ENCODE measurements at regions not wholly inside any gene's neighbourhood (a gene's known extent, or its start where the extent isn't known, plus 50 kb on each side); places are given as distances from the start of the nearest gene placed in this dataset.

GRCh38 chr16:49128740-49129139 is 152.9 kb downstream of the CBLN1 start:
- DNase-seq (ENCODE audit: low read depth) = no peak

- DNase-seq (ENCODE audit: low read depth) = peak; percentile 4
Measured at GRCh38 chr16:49127103-49127502, 154.5 kb downstream of the CBLN1 start.

- DNase-seq (ENCODE audit: low read depth) = no peak
Measured at GRCh38 chr16:49121636-49122035, 160.0 kb downstream of the CBLN1 start.

GRCh38 chr16:49120631-49121030 is 161.0 kb downstream of the CBLN1 start:
- peak; percentile 46 for DNase-seq (ENCODE audit: low read depth)

GRCh38 chr16:49116873-49117272 is 164.8 kb downstream of the CBLN1 start:
- DNase-seq (ENCODE audit: low read depth) = peak; percentile 10

GRCh38 chr16:49115956-49116355 is 165.7 kb downstream of the CBLN1 start:
- no peak for DNase-seq (ENCODE audit: low read depth)

- no peak for DNase-seq (ENCODE audit: low read depth)
Measured at GRCh38 chr16:49112754-49113153, 168.9 kb downstream of the CBLN1 start.

- DNase-seq (ENCODE audit: low read depth) = no peak
Measured at GRCh38 chr16:49111351-49111750, 170.3 kb downstream of the CBLN1 start.

- no peak for DNase-seq (ENCODE audit: low read depth)
Measured at GRCh38 chr16:49108611-49109010, 173.0 kb downstream of the CBLN1 start.

GRCh38 chr16:49103298-49103697 is 178.3 kb downstream of the CBLN1 start:
- DNase-seq (ENCODE audit: low read depth) = no peak

GRCh38 chr16:49101997-49102396 is 179.6 kb downstream of the CBLN1 start:
- no peak for DNase-seq (ENCODE audit: low read depth)

GRCh38 chr16:49100366-49100765 is 181.3 kb downstream of the CBLN1 start:
- DNase-seq (ENCODE audit: low read depth) = no peak

- no peak for DNase-seq (ENCODE audit: low read depth)
Measured at GRCh38 chr16:49097964-49098363, 183.7 kb downstream of the CBLN1 start.

- DNase-seq (ENCODE audit: low read depth) = no peak
Measured at GRCh38 chr16:49096176-49096945, 185.3 kb downstream of the CBLN1 start.

- no peak for DNase-seq (ENCODE audit: low read depth)
Measured at GRCh38 chr16:49095539-49095938, 186.1 kb downstream of the CBLN1 start.

- DNase-seq (ENCODE audit: low read depth) = no peak
Measured at GRCh38 chr16:49094471-49094870, 187.2 kb downstream of the CBLN1 start.

GRCh38 chr16:49093939-49094338 is 187.7 kb downstream of the CBLN1 start:
- DNase-seq (ENCODE audit: low read depth) = no peak

GRCh38 chr16:49092704-49093103 is 188.9 kb downstream of the CBLN1 start:
- DNase-seq (ENCODE audit: low read depth) = no peak

- no peak for DNase-seq (ENCODE audit: low read depth)
Measured at GRCh38 chr16:49089533-49089932, 192.1 kb downstream of the CBLN1 start.

GRCh38 chr16:49089039-49089438 is 192.6 kb downstream of the CBLN1 start:
- no peak for DNase-seq (ENCODE audit: low read depth)

- DNase-seq (ENCODE audit: low read depth) = peak; percentile 16
Measured at GRCh38 chr16:49085686-49086085, 196.0 kb downstream of the CBLN1 start.

GRCh38 chr16:49084628-49085390 is 196.8 kb downstream of the CBLN1 start:
- DNase-seq (ENCODE audit: low read depth) = no peak

GRCh38 chr16:49081554-49081953 is 200.1 kb downstream of the CBLN1 start:
- DNase-seq (ENCODE audit: low read depth) = no peak

Data from RPMI7951 (cell line).